K562 (cell line): ENCODE measurements at regions not wholly inside any gene's neighbourhood (a gene's known extent, or its start where the extent isn't known, plus 50 kb on each side); places are given as distances from the start of the nearest gene placed in this dataset.

ENCODE experiments used
- ATF3 ChIP-seq, 2 experiments: fragments of 450-650 bp in 1 of 2; sonication (generic) in 1 of 2; formaldehyde crosslinking in 1 of 2; IDR thresholded peaks in 1 of 2; conservative IDR thresholded peaks in 1 of 2; 2 replicates each; pipeline versions ENCODE4 v1.6.1 to v1.8.1; 2016 to 2023; ENCODE audit warnings: mild to moderate bottlenecking in 2 of 2, moderate library complexity in 2 of 2, inconsistent platforms in 1 of 2, missing genetic modification reagents in 1 of 2
- CBX1 ChIP-seq: sonication (generic); IDR thresholded peaks from 2 replicates; pipeline ENCODE4 v1.6.1; 2016; ENCODE audit warnings: antibody characterized with exemption, low read depth, mild to moderate bottlenecking
- CEBPB ChIP-seq: fragments of 450-650 bp; IDR thresholded peaks from 2 replicates; pipeline ENCODE4 v1.6.1; 2016; ENCODE audit warnings: missing genetic modification characterization, missing compliant biosample characterization
- DMBX1 ChIP-seq: fragments of 250-450 bp; sonication (Bioruptor Pico); IDR thresholded peaks from 2 replicates; pipeline ENCODE4 v1.8.0; 2022; ENCODE audit warnings: inconsistent platforms, mild to moderate bottlenecking, moderate library complexity, borderline replicate concordance
- ERF ChIP-seq: fragments of 450-650 bp; formaldehyde crosslinking; IDR thresholded peaks from 2 replicates; pipeline ENCODE4 v1.4.0; 2020; ENCODE audit warnings: mild to moderate bottlenecking, mixed read lengths
- GABPA ChIP-seq: fragments of 200-800 bp; sonication (Bioruptor generic); conservative IDR thresholded peaks from 2 replicates; pipeline ENCODE4 v1.6.1; 2016; ENCODE audit warnings: low read depth, missing genetic modification characterization, missing compliant biosample characterization
- L3MBTL2 ChIP-seq: fragments of 450-650 bp; IDR thresholded peaks from 2 replicates; pipeline ENCODE4 v1.6.1; 2016; ENCODE audit warnings: mild to moderate bottlenecking, moderate library complexity
- MEF2D ChIP-seq: conservative IDR thresholded peaks from 2 replicates; pipeline ENCODE4 v1.6.1; 2016; ENCODE audit warnings: low read depth, missing genetic modification characterization, missing compliant biosample characterization
- MEIS2 ChIP-seq: fragments of 450-650 bp; IDR thresholded peaks from 2 replicates; pipeline ENCODE4 v1.6.1; 2014; ENCODE audit warnings: mild to moderate bottlenecking; ENCODE audit not compliant: partially characterized antibody
- MLLT1 ChIP-seq, 2 experiments: fragments of 450-650 bp; IDR thresholded peaks; 2 replicates each; pipeline ENCODE4 v1.6.1; 2016
- PBX2 ChIP-seq, 2 experiments: IDR thresholded peaks in 1 of 2; conservative IDR thresholded peaks in 1 of 2; 2 replicates each; pipeline ENCODE4 v1.6.1; 2016; ENCODE audit warnings: low read depth in 2 of 2, mild to moderate bottlenecking in 1 of 2, missing compliant biosample characterization in 1 of 2, missing genetic modification characterization in 1 of 2, moderate library complexity in 1 of 2
- PHTF2 ChIP-seq: fragments of 250-450 bp; sonication (Bioruptor Pico); IDR thresholded peaks from 2 replicates; pipeline ENCODE4 v1.5.0; 2021; ENCODE audit warnings: mild to moderate bottlenecking
- PKNOX1 ChIP-seq: fragments of 450-650 bp; IDR thresholded peaks from 2 replicates; pipeline ENCODE4 v1.6.1; 2016
- RBBP5 ChIP-seq: fragments of 200-600 bp; sonication (generic); IDR thresholded peaks from 2 replicates; pipeline ENCODE4 v1.6.1; 2012; ENCODE audit warnings: borderline replicate concordance, mild to moderate bottlenecking, low read length, control low read depth, inconsistent platforms; ENCODE audit not compliant: insufficient read depth, poor library complexity, severe bottlenecking
- TAF7 ChIP-seq: fragments of 450-650 bp; IDR thresholded peaks from 2 replicates; pipeline ENCODE4 v1.6.1; 2016; ENCODE audit warnings: missing genetic modification characterization, missing compliant biosample characterization
- TEAD1 ChIP-seq, 2 experiments: fragments of 450-650 bp in 1 of 2; sonication (generic) in 1 of 2; formaldehyde crosslinking; IDR thresholded peaks; 2 replicates each; pipeline versions ENCODE4 v1.4.0 to v1.8.0; 2020 to 2022; ENCODE audit warnings: mild to moderate bottlenecking in 2 of 2, missing genetic modification reagents in 1 of 2
- ZNF395 ChIP-seq: fragments of 200-800 bp; sonication (Bioruptor generic); IDR thresholded peaks from 2 replicates; pipeline ENCODE4 v1.6.1; 2017; ENCODE audit warnings: missing genetic modification characterization, missing compliant biosample characterization

GRCh38 chr3:177333533-177334520 lies 136.5 kb upstream of the TBL1XR1 start (continued):
- no peak for TF ChIP-seq DMBX1
- 0 out of 4 replicates have a peak, but pooled peaks of 1 of the 2 experiments have one; percentile 27 for TF ChIP-seq TEAD1 (CRISPR knock-in tag; IDR thresholded peaks at IDR 0.05)
- TF ChIP-seq MEF2D: no peak
- TF ChIP-seq L3MBTL2: 0 out of 2 replicates have a peak, but pooled peaks have one; percentile 21
- TF ChIP-seq PKNOX1: peak; percentile 83
- 0 out of 2 replicates have a peak, but pooled peaks have one; percentile 34 for TF ChIP-seq ZNF395
- no peak for TF ChIP-seq PHTF2 (CRISPR knock-in tag)
- 0 out of 4 replicates have a peak, but pooled peaks of 1 of the 2 experiments have one; percentile 41 for TF ChIP-seq MLLT1 (IDR thresholded peaks at IDR 0.05)
- no peak for TF ChIP-seq PBX2 (CRISPR knock-in tag; IDR thresholded peaks at IDR 0.05; ENCODE audit: low read depth)
- peak; percentile 15; the same call in 1 of the 2 replicates for TF ChIP-seq PBX2 (tag; conservative IDR thresholded peaks at IDR 0.05; ENCODE audit: low read depth)
- TF ChIP-seq CBX1: no peak
- TF ChIP-seq ATF3 (IDR thresholded peaks at IDR 0.05): peak; percentile 70; the same call in 1 of the 2 replicates
- TF ChIP-seq ATF3 (CRISPR knock-in tag; conservative IDR thresholded peaks at IDR 0.05): 0 out of 2 replicates have a peak, but pooled peaks have one; percentile 47
- 0 out of 2 replicates have a peak, but pooled peaks have one; percentile 14 for TF ChIP-seq GABPA (tag)
- no peak for TF ChIP-seq ERF (CRISPR knock-in tag)
- peak; percentile 22 for TF ChIP-seq RBBP5
- no peak for TF ChIP-seq TAF7 (tag)
- peak; percentile 62 for TF ChIP-seq CEBPB
- TF ChIP-seq MEIS2: peak; percentile 58
